ENCODE measurements at regions not wholly inside any gene's neighbourhood (a gene's known extent, or its start where the extent isn't known, plus 50 kb on each side); places are given as distances from the start of the nearest gene placed in this dataset.

GRCh38 chr5:74173665-74174064 lies 466.9 kb downstream of the ENC1 start:
- TF ChIP-seq CTCF (IDR thresholded peaks at IDR 0.05; ENCODE audit: insufficient read depth in 1 of 2, low read depth in 1 of 2, low read length in 1 of 2, severe bottlenecking in 1 of 2, unreplicated experiment in 1 of 2) = no peak
- DNase-seq = no peak
- no peaks in the 10 kb centered on the region for H3K9me3 ChIP-seq
- no peaks in the 10 kb centered on the region for H3K9me3 Mint-ChIP-seq (ENCODE audit: unreplicated experiment)
- no peaks in the 10 kb centered on the region for H3K4me1 ChIP-seq
- no peak overlapping the region for H3K4me3 ChIP-seq (ENCODE audit: low read depth, low read length)
- intact Hi-C loops (cut with micrococcal nuclease; ENCODE audit: unreplicated experiment) = no loop called here
- H3K4me3 Mint-ChIP-seq (ENCODE audit: unreplicated experiment) = no peak overlapping the region
- ChIA-PET POLR2A (no interaction called here), CTCF (no interaction called here)
- H3K4me1 Mint-ChIP-seq (ENCODE audit: low read depth, unreplicated experiment) = peaks cover 11% of the 10 kb centered on the region
- no peaks in the 10 kb centered on the region for H3K27me3 ChIP-seq (replicated peaks; ENCODE audit: control insufficient read depth, insufficient read depth, low read length)
- H3K36me3 Mint-ChIP-seq (ENCODE audit: insufficient read depth, unreplicated experiment) = no peaks in the 10 kb centered on the region
- no peaks in the 10 kb centered on the region for H3K36me3 ChIP-seq (ENCODE audit: control insufficient read depth, insufficient read depth, low read length)
- H3K27me3 Mint-ChIP-seq (ENCODE audit: insufficient read depth, unreplicated experiment) = no peaks in the 10 kb centered on the region
- no peak overlapping the region for H3K27ac Mint-ChIP-seq (ENCODE audit: unreplicated experiment)
- BruUV-seq (replicated peaks) = no TSS peak

- intact Hi-C loops (cut with micrococcal nuclease; ENCODE audit: unreplicated experiment) = no loop called here
- TF ChIP-seq CTCF (IDR thresholded peaks at IDR 0.05; ENCODE audit: insufficient read depth in 1 of 2, low read depth in 1 of 2, low read length in 1 of 2, severe bottlenecking in 1 of 2, unreplicated experiment in 1 of 2) = no peak
- Histone ChIP-seq H3K36me3 (ENCODE audit: control insufficient read depth, insufficient read depth, low read length) (no peaks in the 10 kb centered on the region), H3K4me1 (no peaks in the 10 kb centered on the region), H3K4me3 (ENCODE audit: low read depth, low read length) (no peak overlapping the region), H3K27me3 (replicated peaks; ENCODE audit: control insufficient read depth, insufficient read depth, low read length) (no peaks in the 10 kb centered on the region), H3K9me3 (no peaks in the 10 kb centered on the region)
- CTCF ChIA-PET = no interaction called here
- POLR2A ChIA-PET = no interaction called here
- DNase-seq = no peak
- no peaks in the 10 kb centered on the region for H3K9me3 Mint-ChIP-seq (ENCODE audit: unreplicated experiment)
- no peak overlapping the region for H3K27ac Mint-ChIP-seq (ENCODE audit: unreplicated experiment)
- no peak overlapping the region for H3K4me3 Mint-ChIP-seq (ENCODE audit: unreplicated experiment)
- H3K36me3 Mint-ChIP-seq (ENCODE audit: insufficient read depth, unreplicated experiment) = no peaks in the 10 kb centered on the region
- no peaks in the 10 kb centered on the region for H3K27me3 Mint-ChIP-seq (ENCODE audit: insufficient read depth, unreplicated experiment)
- BruUV-seq (replicated peaks) = no TSS peak
- H3K4me1 Mint-ChIP-seq (ENCODE audit: low read depth, unreplicated experiment) = peaks cover 11% of the 10 kb centered on the region
These were observed 467.3 kb downstream of the ENC1 start for GRCh38 chr5:74173241-74173640.

- Mint-ChIP-seq H3K4me1 (ENCODE audit: low read depth, unreplicated experiment) (peaks cover 11% of the 10 kb centered on the region), H3K27me3 (ENCODE audit: insufficient read depth, unreplicated experiment) (no peaks in the 10 kb centered on the region), H3K36me3 (ENCODE audit: insufficient read depth, unreplicated experiment) (no peaks in the 10 kb centered on the region), H3K9me3 (ENCODE audit: unreplicated experiment) (no peaks in the 10 kb centered on the region), H3K4me3 (ENCODE audit: unreplicated experiment) (no peak overlapping the region), H3K27ac (ENCODE audit: unreplicated experiment) (no peak overlapping the region)
- intact Hi-C loops (cut with micrococcal nuclease; ENCODE audit: unreplicated experiment) = no loop called here
- no peak for DNase-seq
- CTCF ChIA-PET = no interaction called here
- Histone ChIP-seq H3K36me3 (ENCODE audit: control insufficient read depth, insufficient read depth, low read length) (no peaks in the 10 kb centered on the region), H3K4me3 (ENCODE audit: low read depth, low read length) (no peak overlapping the region), H3K27me3 (replicated peaks; ENCODE audit: control insufficient read depth, insufficient read depth, low read length) (no peaks in the 10 kb centered on the region), H3K4me1 (no peaks in the 10 kb centered on the region), H3K9me3 (no peaks in the 10 kb centered on the region)
- POLR2A ChIA-PET = no interaction called here
- TF ChIP-seq CTCF (IDR thresholded peaks at IDR 0.05; ENCODE audit: insufficient read depth in 1 of 2, low read depth in 1 of 2, low read length in 1 of 2, severe bottlenecking in 1 of 2, unreplicated experiment in 1 of 2) = no peak
- BruUV-seq (replicated peaks) = no TSS peak
These were observed 470.8 kb downstream of the ENC1 start for GRCh38 chr5:74169701-74170100.
